Hepatocyte (in vitro differentiated cells): ENCODE measurements at regions not wholly inside any gene's neighbourhood (a gene's known extent, or its start where the extent isn't known, plus 50 kb on each side); places are given as distances from the start of the nearest gene placed in this dataset.

Source experiments
- EZH2 ChIP-seq: fragments of 200-600 bp; sonication (generic); IDR thresholded peaks from 2 replicates; pipeline ENCODE4 v1.6.1; 2016; ENCODE audit warnings: antibody characterized with exemption, mild to moderate bottlenecking, borderline replicate concordance
- EZH2phosphoT487 ChIP-seq: fragments of 200-600 bp; sonication (generic); IDR thresholded peaks from one replicate; pipeline ENCODE4 v1.6.1; 2018; ENCODE audit warnings: antibody characterized with exemption, mild to moderate bottlenecking, low read depth, moderate library complexity; ENCODE audit not compliant: unreplicated experiment, severe bottlenecking
- TF ChIP-seq, protein P1 (sequence below): fragments of 200-600 bp; sonication (generic); IDR thresholded peaks from 2 replicates; pipeline ENCODE4 v1.5.1; 2016; ENCODE audit warnings: antibody characterized with exemption, mild to moderate bottlenecking; ENCODE audit not compliant: poor library complexity

DNA sequence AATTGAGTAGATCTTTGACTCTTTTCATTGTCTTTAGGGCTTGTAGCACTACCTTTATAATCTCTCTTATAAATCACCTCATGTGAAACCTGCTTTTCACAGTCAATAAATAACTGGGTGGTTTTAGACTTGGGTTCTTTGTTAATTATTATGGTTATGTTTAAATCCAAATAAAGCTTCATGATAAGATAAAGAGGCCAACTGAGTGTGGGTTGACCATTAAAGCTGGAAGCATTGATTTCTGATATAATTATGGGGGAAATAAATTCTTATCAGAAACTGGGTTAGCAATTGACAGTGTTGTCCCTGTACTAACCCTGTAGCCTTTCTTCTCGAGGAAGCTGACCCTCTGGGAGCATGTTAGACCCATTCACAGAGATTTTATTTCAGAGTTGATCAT is 384.7 kb upstream of the LCORL start:
- TF ChIP-seq EZH2, result no peak
- TF ChIP-seq, protein P1, sequence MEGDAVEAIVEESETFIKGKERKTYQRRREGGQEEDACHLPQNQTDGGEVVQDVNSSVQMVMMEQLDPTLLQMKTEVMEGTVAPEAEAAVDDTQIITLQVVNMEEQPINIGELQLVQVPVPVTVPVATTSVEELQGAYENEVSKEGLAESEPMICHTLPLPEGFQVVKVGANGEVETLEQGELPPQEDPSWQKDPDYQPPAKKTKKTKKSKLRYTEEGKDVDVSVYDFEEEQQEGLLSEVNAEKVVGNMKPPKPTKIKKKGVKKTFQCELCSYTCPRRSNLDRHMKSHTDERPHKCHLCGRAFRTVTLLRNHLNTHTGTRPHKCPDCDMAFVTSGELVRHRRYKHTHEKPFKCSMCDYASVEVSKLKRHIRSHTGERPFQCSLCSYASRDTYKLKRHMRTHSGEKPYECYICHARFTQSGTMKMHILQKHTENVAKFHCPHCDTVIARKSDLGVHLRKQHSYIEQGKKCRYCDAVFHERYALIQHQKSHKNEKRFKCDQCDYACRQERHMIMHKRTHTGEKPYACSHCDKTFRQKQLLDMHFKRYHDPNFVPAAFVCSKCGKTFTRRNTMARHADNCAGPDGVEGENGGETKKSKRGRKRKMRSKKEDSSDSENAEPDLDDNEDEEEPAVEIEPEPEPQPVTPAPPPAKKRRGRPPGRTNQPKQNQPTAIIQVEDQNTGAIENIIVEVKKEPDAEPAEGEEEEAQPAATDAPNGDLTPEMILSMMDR, result no peak
- no peak for TF ChIP-seq EZH2phosphoT487
